Neutrophil (primary cell): ENCODE measurements at regions not wholly inside any gene's neighbourhood (a gene's known extent, or its start where the extent isn't known, plus 50 kb on each side); places are given as distances from the start of the nearest gene placed in this dataset.

ENCODE experiments used
- H3K27ac ChIP-seq: fragments of 200-600 bp; sonication (generic); 2 replicates; pipeline ENCODE4 v1.5.1; 2016; ENCODE audit warnings: mild to moderate bottlenecking, moderate library complexity
- H3K27me3 ChIP-seq: fragments of 200-600 bp; sonication (generic); 2 replicates; pipeline ENCODE4 v1.6.0; 2016; ENCODE audit warnings: mild to moderate bottlenecking
- H3K36me3 ChIP-seq: fragments of 200-600 bp; sonication (generic); 2 replicates; pipeline ENCODE4 v1.5.1; 2017
- H3K4me1 ChIP-seq, 2 experiments: fragments of 200-600 bp in 1 of 2; sonication (generic) in 1 of 2; 1 replicate in 1 of 2; 2 replicates in 1 of 2; pipeline versions ENCODE4 v1.5.1 to v1.6.1; 2013 to 2016; ENCODE audit warnings: low read depth in 1 of 2, low read length in 1 of 2, mild to moderate bottlenecking in 1 of 2, moderate library complexity in 1 of 2; ENCODE audit not compliant: control insufficient read depth in 1 of 2, insufficient read depth in 1 of 2
- H3K4me3 ChIP-seq, 2 experiments: fragments of 200-600 bp in 1 of 2; sonication (generic) in 1 of 2; 1 replicate in 1 of 2; 2 replicates in 1 of 2; pipeline ENCODE4 v1.5.1; 2013 to 2016; ENCODE audit warnings: low read depth in 1 of 2, low read length in 1 of 2, mild to moderate bottlenecking in 1 of 2, moderate library complexity in 1 of 2
- H3K9me3 ChIP-seq: fragments of 200-600 bp; sonication (generic); 2 replicates; pipeline ENCODE4 v1.5.1; 2016
- CTCF ChIP-seq: fragments of 200-600 bp; sonication (generic); IDR thresholded peaks from 2 replicates; pipeline ENCODE4 v1.5.1; 2016; ENCODE audit warnings: antibody characterized with exemption

- Histone ChIP-seq H3K4me1 (no peaks in the 10 kb centered on the region), H3K27me3 (peaks cover 55% of the 10 kb centered on the region), H3K9me3 (peaks cover 5% of the 10 kb centered on the region), H3K36me3 (no peaks in the 10 kb centered on the region), H3K4me3 (no peak overlapping the region), H3K27ac (no peak overlapping the region)
- no peak for TF ChIP-seq CTCF
Observed at GRCh38 chr9:97779608-97780007, 73.4 kb upstream of the FOXE1 start.

- H3K4me1 ChIP-seq, result no peaks in the 10 kb centered on the region
- no peaks in the 10 kb centered on the region for H3K36me3 ChIP-seq
- no peak for TF ChIP-seq CTCF
- peaks cover 5% of the 10 kb centered on the region for H3K9me3 ChIP-seq
- H3K4me3 ChIP-seq, result no peak overlapping the region
- no peak overlapping the region for H3K27ac ChIP-seq
- H3K27me3 ChIP-seq, result peaks cover 54% of the 10 kb centered on the region
Observed at GRCh38 chr9:97781902-97782301, 71.1 kb upstream of the FOXE1 start.

- Histone ChIP-seq H3K4me1 (no peaks in the 10 kb centered on the region), H3K9me3 (no peaks in the 10 kb centered on the region), H3K27ac (no peak overlapping the region), H3K4me3 (no peak overlapping the region), H3K36me3 (no peaks in the 10 kb centered on the region), H3K27me3 (peaks cover 92% of the 10 kb centered on the region)
- no peak for TF ChIP-seq CTCF
Observed at GRCh38 chr9:97786341-97786740, 66.7 kb upstream of the FOXE1 start.

GRCh38 chr9:97787551-97787950 lies 65.5 kb upstream of the FOXE1 start:
- Histone ChIP-seq H3K9me3 (no peaks in the 10 kb centered on the region), H3K36me3 (no peaks in the 10 kb centered on the region), H3K27ac (no peak overlapping the region)

GRCh38 chr9:97788763-97789663 lies 64.0 kb upstream of the FOXE1 start:
- Histone ChIP-seq H3K36me3 (no peaks in the 10 kb centered on the region), H3K4me1 (no peaks in the 10 kb centered on the region), H3K9me3 (no peaks in the 10 kb centered on the region), H3K27me3 (peaks cover 92% of the 10 kb centered on the region), H3K4me3 (no peak overlapping the region), H3K27ac (no peak overlapping the region)
- TF ChIP-seq CTCF, result no peak

More at GRCh38 chr9:97787551-97787950, 65.5 kb upstream of the FOXE1 start:
- no peaks in the 10 kb centered on the region for H3K4me1 ChIP-seq
- TF ChIP-seq CTCF, result no peak
- H3K27me3 ChIP-seq, result peaks cover 92% of the 10 kb centered on the region
- H3K4me3 ChIP-seq, result no peak overlapping the region
